ENCODE measurements at regions not wholly inside any gene's neighbourhood (a gene's known extent, or its start where the extent isn't known, plus 50 kb on each side); places are given as distances from the start of the nearest gene placed in this dataset.

GRCh38 chr5:108672639-108673038 lies 75.1 kb upstream of the FER start:
- no peak for TF ChIP-seq CTCF (IDR thresholded peaks at IDR 0.05)
- no peak for TF ChIP-seq POLR2A (IDR thresholded peaks at IDR 0.05)
